H1 (cell line): ENCODE measurements at regions not wholly inside any gene's neighbourhood (a gene's known extent, or its start where the extent isn't known, plus 50 kb on each side); places are given as distances from the start of the nearest gene placed in this dataset.

Experiments used
- CTCF ChIA-PET: fragments of 300-600 bp; sonication (Branson Sonifier 250); formaldehyde crosslinking; loops from one replicate; lab custom pipeline; 2021; ENCODE audit not compliant: partially characterized antibody; lab: Charles Lee
- POLR2A ChIA-PET: fragments of 300-600 bp; sonication (Branson Sonifier 250); formaldehyde crosslinking; loops from one replicate; lab custom pipeline; 2021; ENCODE audit warnings: inconsistent platforms; ENCODE audit not compliant: partially characterized antibody; lab: Charles Lee
- DNase-seq, 2 experiments: peaks; one replicate each; pipeline versions ENCODE4 v3.0.0 to v3.0.0-alpha.2; 2010 to 2022; ENCODE audit warnings: low spot score in 2 of 2, low read depth in 1 of 2, mixed read lengths in 1 of 2
- FAIRE-seq: peaks from 2 replicates; lab custom pipeline; 2011; peaks lifted over from hg19 to GRCh38; lab: Jason Lieb, UNC
- H2AFZ ChIP-seq: 2 replicates; pipeline ENCODE4 v1.8.1; 2012; ENCODE audit warnings: low read length, inconsistent platforms
- H2AK5ac ChIP-seq: 2 replicates; pipeline ENCODE4 v1.6.1; 2013; ENCODE audit warnings: low read depth, low read length
- H2BK120ac ChIP-seq: replicated peaks from 2 replicates; pipeline ENCODE3; 2013; ENCODE audit warnings: low read depth, low read length, inconsistent platforms
- H2BK12ac ChIP-seq: 2 replicates; pipeline ENCODE4 v1.6.1; 2013; ENCODE audit warnings: low read depth, low read length
- H2BK15ac ChIP-seq: 2 replicates; pipeline ENCODE4 v1.6.1; 2013; ENCODE audit warnings: low read length
- H2BK20ac ChIP-seq: 2 replicates; pipeline ENCODE4 v1.6.1; 2013; ENCODE audit warnings: low read length
- H2BK5ac ChIP-seq: 2 replicates; pipeline ENCODE4 v1.6.1; 2013; ENCODE audit warnings: low read depth, low read length
- H3K14ac ChIP-seq: 2 replicates; pipeline ENCODE4 v1.6.1; 2013; ENCODE audit warnings: inconsistent platforms; ENCODE audit not compliant: insufficient read length
- H3K18ac ChIP-seq: 2 replicates; pipeline ENCODE4 v1.6.1; 2013; ENCODE audit warnings: low read length; ENCODE audit errors: extremely low read depth
- H3K23ac ChIP-seq: 2 replicates; pipeline ENCODE4 v1.6.1; 2013; ENCODE audit warnings: inconsistent platforms; ENCODE audit not compliant: insufficient read length
- H3K23me2 ChIP-seq: 2 replicates; pipeline ENCODE4 v1.6.1; 2013; ENCODE audit warnings: low read depth, low read length
- H3K27ac ChIP-seq: 2 replicates; pipeline ENCODE4 v1.6.1; 2011; ENCODE audit warnings: low read depth, low read length, inconsistent platforms
- H3K27me3 ChIP-seq, 4 experiments: replicated peaks in 1 of 4; 1 replicate in 1 of 4; 2 replicates in 3 of 4; pipeline versions ENCODE4 v1.6.1 to v1.8.1; 2011 to 2013; ENCODE audit warnings: low read length in 3 of 4, mild to moderate bottlenecking in 3 of 4, inconsistent platforms in 2 of 4, mixed read lengths in 2 of 4, moderate library complexity in 1 of 4; ENCODE audit not compliant: control insufficient read depth in 3 of 4, insufficient read depth in 3 of 4; ENCODE audit errors: extremely low read depth in 1 of 4
- H3K36me3 ChIP-seq, 4 experiments: 2 replicates each; pipeline versions ENCODE4 v1.6.1 to v1.8.1; 2011 to 2013; ENCODE audit warnings: mild to moderate bottlenecking in 4 of 4, low read length in 3 of 4, moderate library complexity in 2 of 4, control low read depth in 1 of 4, inconsistent platforms in 1 of 4; ENCODE audit not compliant: insufficient read depth in 4 of 4, control insufficient read depth in 2 of 4
- H3K4ac ChIP-seq: replicated peaks from 2 replicates; pipeline ENCODE3; 2013; ENCODE audit warnings: low read length, low read depth, mixed read lengths, inconsistent platforms; ENCODE audit not compliant: insufficient read length
- H3K4me1 ChIP-seq, 4 experiments: replicated peaks in 1 of 4; 1 replicate in 1 of 4; 2 replicates in 3 of 4; pipeline versions ENCODE4 v1.6.1 to v1.8.1; 2011 to 2013; ENCODE audit warnings: low read length in 3 of 4, inconsistent platforms in 2 of 4, mixed read lengths in 1 of 4; ENCODE audit not compliant: insufficient read depth in 4 of 4, control insufficient read depth in 3 of 4
- H3K4me2 ChIP-seq, 2 experiments: 2 replicates each; pipeline versions ENCODE4 v1.6.1 to v1.8.1; 2011 to 2013; ENCODE audit warnings: low read depth in 2 of 2, low read length in 2 of 2, control low read depth in 1 of 2, inconsistent platforms in 1 of 2, mild to moderate bottlenecking in 1 of 2; ENCODE audit not compliant: insufficient read depth in 1 of 2
- H3K4me3 ChIP-seq, 4 experiments: fragments of 200-600, 300-600 bp in 1 of 4; sonication (generic), shearing (Covaris generic), sonication (Bioruptor Twin) in 1 of 4; 2 replicates each; pipeline versions ENCODE4 v1.5.1 to v1.8.1; 2011 to 2016; ENCODE audit warnings: low read length in 4 of 4, low read depth in 3 of 4, control low read depth in 2 of 4, inconsistent platforms in 2 of 4, mild to moderate bottlenecking in 2 of 4, mixed read lengths in 1 of 4, moderate library complexity in 1 of 4; ENCODE audit not compliant: insufficient read depth in 2 of 4; ENCODE audit errors: extremely low read depth in 1 of 4
- H3K56ac ChIP-seq: replicated peaks from 2 replicates; pipeline ENCODE3; 2013; ENCODE audit warnings: low read depth, mild to moderate bottlenecking, mixed read lengths, low read length, inconsistent platforms; ENCODE audit not compliant: insufficient read length
- H3K79me1 ChIP-seq: 2 replicates; pipeline ENCODE4 v1.6.1; 2013; ENCODE audit warnings: low read depth, low read length, control low read depth
- H3K79me2 ChIP-seq, 2 experiments: 2 replicates each; pipeline versions ENCODE4 v1.6.1 to v1.8.1; 2012 to 2013; ENCODE audit warnings: low read length in 2 of 2, mild to moderate bottlenecking in 2 of 2, inconsistent platforms in 1 of 2; ENCODE audit not compliant: insufficient read depth in 2 of 2, control insufficient read depth in 1 of 2
- H3K9ac ChIP-seq, 4 experiments: replicated peaks in 1 of 4; 1 replicate in 1 of 4; 2 replicates in 3 of 4; pipeline versions ENCODE4 v1.6.1 to v1.8.1; 2011 to 2013; ENCODE audit warnings: low read depth in 3 of 4, low read length in 3 of 4, control low read depth in 2 of 4, mild to moderate bottlenecking in 2 of 4, moderate library complexity in 2 of 4, inconsistent platforms in 1 of 4; ENCODE audit errors: extremely low read depth in 1 of 4
- H3K9me3 ChIP-seq, 2 experiments: 2 replicates each; pipeline versions ENCODE4 v1.6.1 to v1.8.1; 2012 to 2013; ENCODE audit warnings: mild to moderate bottlenecking in 2 of 2, moderate library complexity in 2 of 2, control low read depth in 1 of 2, inconsistent platforms in 1 of 2, low read depth in 1 of 2, low read length in 1 of 2, mixed read lengths in 1 of 2; ENCODE audit not compliant: insufficient read depth in 2 of 2
- H4K20me1 ChIP-seq, 2 experiments: replicated peaks in 1 of 2; 2 replicates each; pipeline versions ENCODE3 to v1.8.1; 2011 to 2013; ENCODE audit warnings: inconsistent platforms in 2 of 2, low read length in 2 of 2, mild to moderate bottlenecking in 1 of 2; ENCODE audit not compliant: insufficient read depth in 2 of 2, control insufficient read depth in 1 of 2
- H4K5ac ChIP-seq: 2 replicates; pipeline ENCODE4 v1.6.1; 2013; ENCODE audit warnings: low read length, low read depth, mixed read lengths, inconsistent platforms; ENCODE audit not compliant: insufficient read length
- H4K8ac ChIP-seq: 2 replicates; pipeline ENCODE4 v1.8.0; 2013; ENCODE audit warnings: mild to moderate bottlenecking, moderate library complexity, low read length, inconsistent platforms; ENCODE audit not compliant: insufficient read depth; ENCODE audit errors: extremely low read depth
- H4K91ac ChIP-seq: replicated peaks from 2 replicates; pipeline ENCODE3; 2013; ENCODE audit warnings: low read length, mixed read lengths, inconsistent platforms; ENCODE audit not compliant: insufficient read length
- BCL11A ChIP-seq, 2 experiments: IDR thresholded peaks; one replicate each; pipeline ENCODE4 v1.6.1; 2011; ENCODE audit warnings: low read depth in 2 of 2, low read length in 2 of 2, mild to moderate bottlenecking in 2 of 2
- GABPA ChIP-seq: IDR thresholded peaks from 2 replicates; pipeline ENCODE4 v1.6.1; 2011; ENCODE audit warnings: mild to moderate bottlenecking, low read length, moderate library complexity, borderline replicate concordance; ENCODE audit not compliant: insufficient read depth
- MAX ChIP-seq: IDR thresholded peaks from 2 replicates; pipeline ENCODE4 v1.6.1; 2012; ENCODE audit warnings: inconsistent platforms
- SUZ12 ChIP-seq: fragments of 200-600 bp; sonication (generic); IDR thresholded peaks from 2 replicates; pipeline ENCODE4 v1.6.1; 2012; ENCODE audit warnings: mild to moderate bottlenecking, inconsistent platforms, low read length, moderate library complexity, mixed read lengths
- WGBS, 2 experiments: shearing (Covaris generic) in 1 of 2; methylation state at CpG; one replicate each; pipeline versions ENCODE4 v1.1.6 to v1.1.7; 2013 to 2015; ENCODE audit warnings: low lambda C conversion rate in 2 of 2, mixed read lengths in 2 of 2, inconsistent platforms in 1 of 2, low coverage in 1 of 2, missing lambda C conversion rate in 1 of 2; ENCODE audit not compliant: insufficient replicate concordance in 2 of 2, insufficient coverage in 1 of 2, insufficient read length in 1 of 2; ENCODE audit errors: extremely low coverage in 1 of 2, missing lambda C conversion rate in 1 of 2; 5-methylcytosine and 5-hydroxymethylcytosine counted together

GRCh38 chr7:91776171-91776570 lies 104.3 kb downstream of the MTERF1 start:
- DNase-seq: no peak
- Histone ChIP-seq H3K9me3 (no peaks in the 10 kb centered on the region), H4K8ac (no peak overlapping the region), H2AK5ac (no peak overlapping the region), H4K20me1 (no peaks in the 10 kb centered on the region), H3K56ac (no peak overlapping the region), H3K79me1 (no peaks in the 10 kb centered on the region), H3K27ac (no peak overlapping the region), H3K23ac (no peak overlapping the region), H2BK5ac (no peak overlapping the region), H4K91ac (no peak overlapping the region), H4K5ac (no peak overlapping the region), H2BK12ac (no peak overlapping the region), H2AFZ (no peak overlapping the region), H3K79me2 (no peaks in the 10 kb centered on the region), H2BK120ac (no peak overlapping the region), H3K14ac (no peak overlapping the region), H3K4me2 (no peak overlapping the region), H2BK15ac (no peak overlapping the region), H3K18ac (no peak overlapping the region), H3K4ac (no peak overlapping the region), H3K23me2 (no peaks in the 10 kb centered on the region), H3K27me3 (no peaks in the 10 kb centered on the region), H3K36me3 (no peaks in the 10 kb centered on the region), H3K9ac (no peak overlapping the region), H2BK20ac (no peak overlapping the region), H3K4me1 (no peaks in the 10 kb centered on the region), H3K4me3 (no peak overlapping the region)
- 91% methylated on average over 2 of the region's 2 CpGs; no CpG with 5 or more reads in 1 of the 2 experiments for WGBS, 2 experiments
- no peak for FAIRE-seq
- no peak for TF ChIP-seq SUZ12
- no peak for TF ChIP-seq BCL11A (IDR thresholded peaks at IDR 0.05; ENCODE audit: low read depth in 2 of 2, low read length in 2 of 2)
- no peak for TF ChIP-seq GABPA
- TF ChIP-seq MAX: no peak
- CTCF ChIA-PET: no interaction called here
- POLR2A ChIA-PET: no interaction called here
